AG04450 (cell line): ENCODE measurements at regions not wholly inside any gene's neighbourhood (a gene's known extent, or its start where the extent isn't known, plus 50 kb on each side); places are given as distances from the start of the nearest gene placed in this dataset.

Experiments used
- CTCF ChIA-PET: fragments of 300-600, 350-600 bp; formaldehyde crosslinking; extraction: SDS; loops from one replicate; lab custom pipeline; 2022; ENCODE audit warnings: antibody characterized with exemption, inconsistent platforms; lab: Charles Lee
- POLR2A ChIA-PET: fragments of 350-600 bp; formaldehyde crosslinking; extraction: SDS; loops from one replicate; lab custom pipeline; 2021; ENCODE audit warnings: antibody characterized with exemption, inconsistent platforms; lab: Yijun Ruan, JAX
- DNase-seq: peaks from one replicate; pipeline ENCODE4 v3.0.0-alpha.2; 2011; ENCODE audit warnings: low read depth, low spot score
- H3K27ac ChIP-seq: one replicate; pipeline ENCODE4 v1.5.1; 2012; ENCODE audit warnings: low read depth, low read length, control low read depth
- H3K27me3 ChIP-seq: one replicate; pipeline ENCODE4 v1.6.0; 2012; ENCODE audit warnings: low read length; ENCODE audit not compliant: control insufficient read depth, insufficient read depth
- H3K4me3 ChIP-seq: 2 replicates; pipeline ENCODE4 v1.5.1; 2011; ENCODE audit warnings: mild to moderate bottlenecking, low read depth, low read length, control low read depth
- H3K9me3 ChIP-seq: 2 replicates; pipeline ENCODE4 v1.5.1; 2012; ENCODE audit warnings: low read length; ENCODE audit not compliant: control insufficient read depth, insufficient read depth
- TF ChIP-seq, protein P1 (sequence below): IDR thresholded peaks from 2 replicates; pipeline ENCODE4 v1.5.1; 2011; ENCODE audit warnings: low read depth, low read length, control low read depth, inconsistent platforms

DNA sequence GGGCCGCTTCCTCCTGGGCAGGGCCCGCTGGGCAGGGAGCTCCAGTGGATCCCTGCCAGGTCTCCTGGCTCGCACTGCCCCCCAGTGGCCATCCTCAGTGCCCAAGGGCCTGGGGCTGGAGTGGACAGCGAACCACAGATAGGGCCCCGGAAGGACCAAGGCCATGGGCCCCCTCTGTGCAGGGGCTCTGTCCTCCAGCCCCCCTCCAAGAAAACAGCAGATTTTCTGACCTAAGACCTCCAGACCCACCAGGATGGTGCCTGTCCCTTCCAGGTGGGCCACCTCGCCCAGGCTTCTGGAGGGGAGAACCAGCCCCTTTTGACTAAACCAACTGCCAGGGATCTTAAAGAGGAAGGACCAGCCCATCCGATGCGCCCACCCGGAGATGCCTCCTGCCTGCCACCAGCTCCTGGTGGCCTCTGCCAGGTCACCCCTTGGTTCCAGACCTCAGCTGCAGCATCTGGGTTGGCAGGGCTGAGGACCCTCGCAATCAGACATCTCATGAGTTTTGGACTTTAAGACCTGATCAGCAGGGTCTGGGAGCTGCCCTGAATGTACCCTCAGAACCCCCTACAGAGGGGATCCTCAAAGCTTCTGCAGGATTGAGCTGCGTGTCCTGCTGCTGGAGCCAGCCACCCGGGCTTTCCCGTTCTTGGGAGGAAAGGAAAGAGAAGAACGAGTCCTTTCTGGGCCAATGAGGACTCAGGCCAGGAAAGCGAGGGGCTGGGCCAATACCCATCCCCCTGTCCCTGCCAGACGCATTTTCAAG lies 325.8 kb upstream of the DIO3 start:
- TF ChIP-seq, protein P1, sequence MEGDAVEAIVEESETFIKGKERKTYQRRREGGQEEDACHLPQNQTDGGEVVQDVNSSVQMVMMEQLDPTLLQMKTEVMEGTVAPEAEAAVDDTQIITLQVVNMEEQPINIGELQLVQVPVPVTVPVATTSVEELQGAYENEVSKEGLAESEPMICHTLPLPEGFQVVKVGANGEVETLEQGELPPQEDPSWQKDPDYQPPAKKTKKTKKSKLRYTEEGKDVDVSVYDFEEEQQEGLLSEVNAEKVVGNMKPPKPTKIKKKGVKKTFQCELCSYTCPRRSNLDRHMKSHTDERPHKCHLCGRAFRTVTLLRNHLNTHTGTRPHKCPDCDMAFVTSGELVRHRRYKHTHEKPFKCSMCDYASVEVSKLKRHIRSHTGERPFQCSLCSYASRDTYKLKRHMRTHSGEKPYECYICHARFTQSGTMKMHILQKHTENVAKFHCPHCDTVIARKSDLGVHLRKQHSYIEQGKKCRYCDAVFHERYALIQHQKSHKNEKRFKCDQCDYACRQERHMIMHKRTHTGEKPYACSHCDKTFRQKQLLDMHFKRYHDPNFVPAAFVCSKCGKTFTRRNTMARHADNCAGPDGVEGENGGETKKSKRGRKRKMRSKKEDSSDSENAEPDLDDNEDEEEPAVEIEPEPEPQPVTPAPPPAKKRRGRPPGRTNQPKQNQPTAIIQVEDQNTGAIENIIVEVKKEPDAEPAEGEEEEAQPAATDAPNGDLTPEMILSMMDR = peak; percentile 82
- H3K27me3 ChIP-seq = peaks cover 8% of the 10 kb centered on the region
- no peak for DNase-seq
- no peak overlapping the region for H3K4me3 ChIP-seq
- CTCF ChIA-PET = interaction anchor here (0.6 to 2.0 kb wide), 14 partner anchors 9 to 851 kb away, joined by 3 to 10 read pairs (median 4); no protein-coding TSS in a partner anchor
- H3K9me3 ChIP-seq = no peaks in the 10 kb centered on the region
- POLR2A ChIA-PET = no interaction called here
- H3K27ac ChIP-seq = no peak overlapping the region

DNA sequence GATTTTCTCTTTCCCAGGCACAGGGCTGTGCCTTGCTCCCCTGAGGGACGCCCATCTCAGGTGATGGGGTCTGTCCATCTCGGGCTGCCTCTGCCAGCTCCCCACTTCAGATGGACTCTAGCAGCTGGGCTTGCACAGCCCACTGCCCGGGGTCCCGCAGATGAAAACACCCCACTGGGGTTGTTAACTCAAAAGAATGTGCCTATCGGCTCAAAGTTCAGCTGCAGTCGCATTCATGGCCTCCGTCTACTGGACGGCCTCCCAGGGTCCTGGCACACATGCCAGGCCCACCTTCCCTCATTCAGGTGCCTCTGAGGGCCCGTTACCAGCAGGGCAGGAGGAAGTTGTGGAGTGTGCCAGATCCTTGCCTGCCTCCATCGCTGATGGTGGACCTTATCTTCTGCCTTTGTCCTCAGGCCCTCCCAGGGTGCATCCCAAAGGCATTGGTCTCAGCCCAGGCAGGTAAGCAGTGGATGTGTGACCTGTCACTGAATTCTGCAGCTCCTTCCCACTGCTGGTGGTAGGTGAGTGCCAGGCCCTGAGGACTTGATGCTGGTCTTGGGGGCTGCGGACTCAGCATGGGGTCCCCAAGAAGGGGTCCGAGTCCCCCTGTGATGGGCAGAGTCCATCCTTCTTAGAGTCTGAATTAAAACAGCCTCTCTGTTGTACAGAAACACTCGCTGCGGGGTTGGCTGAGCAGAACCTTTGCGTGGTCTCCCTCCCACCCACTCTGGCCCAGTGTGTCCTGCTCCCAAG lies 324.6 kb upstream of the DIO3 start:
- CTCF ChIA-PET = interaction anchor here (1.3 kb wide), 1 partner anchor 574 kb away, joined by 3 read pairs; no protein-coding TSS in a partner anchor

DNA sequence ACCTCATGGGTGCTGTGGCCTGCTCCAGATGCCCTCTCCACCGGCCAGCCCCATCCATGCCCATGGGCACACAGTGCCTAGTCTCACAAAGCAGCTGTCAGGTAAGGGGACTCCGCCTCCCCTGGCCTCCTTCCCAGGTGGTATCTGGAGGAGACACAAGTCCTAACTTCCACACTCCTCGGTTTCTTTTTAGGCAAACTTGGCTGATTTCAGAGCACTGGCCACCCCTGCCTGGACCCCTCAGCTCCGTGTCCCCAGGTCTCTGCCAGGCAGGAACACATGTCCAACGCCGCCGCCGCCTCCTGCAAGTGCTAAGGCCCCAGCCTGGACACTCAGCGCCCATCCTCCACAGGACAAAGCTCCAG lies 324.1 kb upstream of the DIO3 start:
- POLR2A ChIA-PET = no interaction called here
- CTCF ChIA-PET = no interaction called here
- no peak for DNase-seq
- peaks cover 8% of the 10 kb centered on the region for H3K27me3 ChIP-seq
- H3K4me3 ChIP-seq = no peak overlapping the region
- TF ChIP-seq, protein P1 = no peak
- no peaks in the 10 kb centered on the region for H3K9me3 ChIP-seq
- H3K27ac ChIP-seq = no peak overlapping the region

More for the DNA sequence above, 324.6 kb upstream of the DIO3 start:
- TF ChIP-seq, protein P1 = no peak
- no peak for DNase-seq
- Histone ChIP-seq H3K4me3 (no peak overlapping the region), H3K27me3 (peaks cover 8% of the 10 kb centered on the region), H3K9me3 (no peaks in the 10 kb centered on the region), H3K27ac (no peak overlapping the region)
- POLR2A ChIA-PET = no interaction called here

DNA sequence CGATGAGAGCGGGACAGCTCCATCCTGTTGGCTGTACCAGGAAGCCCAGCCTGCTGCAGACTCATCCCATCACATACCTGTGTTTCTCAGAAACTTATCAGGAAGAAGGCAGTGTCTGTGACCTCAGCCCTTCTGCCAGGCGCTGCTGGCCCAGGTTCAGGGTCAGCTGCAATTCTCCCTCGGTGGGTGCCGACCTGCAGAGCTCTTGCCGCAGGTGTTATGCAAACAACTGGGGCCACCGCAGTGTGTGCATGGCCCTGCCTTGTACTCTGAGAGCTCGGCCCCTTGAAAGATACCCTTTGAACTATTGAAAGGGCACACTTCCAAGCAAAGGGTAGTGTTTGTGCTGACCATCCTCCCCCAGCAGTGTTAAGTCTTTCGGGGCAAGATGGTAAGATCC lies 322.2 kb upstream of the DIO3 start:
- Histone ChIP-seq H3K27ac (no peak overlapping the region), H3K27me3 (peaks cover 11% of the 10 kb centered on the region), H3K9me3 (no peaks in the 10 kb centered on the region), H3K4me3 (no peak overlapping the region)
- TF ChIP-seq, protein P1 = no peak
- ChIA-PET CTCF (no interaction called here), POLR2A (no interaction called here)
- DNase-seq = no peak

DNA sequence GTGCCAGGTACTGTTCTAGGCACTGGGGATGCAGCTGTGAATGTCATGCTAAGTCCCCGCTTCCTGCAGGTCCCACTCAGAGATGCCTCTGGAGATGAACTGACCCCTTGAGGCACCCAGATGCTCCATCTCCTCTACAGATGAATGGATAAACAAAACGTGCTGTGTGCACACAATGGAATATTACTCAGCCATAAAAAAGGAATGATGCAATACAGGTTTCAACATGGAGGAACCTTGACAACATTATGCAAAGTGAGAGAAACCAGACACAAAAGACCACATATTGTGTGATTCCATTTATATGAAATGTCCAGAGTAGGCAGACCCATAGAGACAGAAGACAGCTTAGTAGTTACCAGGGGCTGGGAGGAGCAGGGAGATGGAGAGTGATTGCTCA lies 320.1 kb upstream of the DIO3 start:
- no peak for DNase-seq
- Histone ChIP-seq H3K27me3 (peaks cover 11% of the 10 kb centered on the region), H3K4me3 (no peak overlapping the region), H3K9me3 (no peaks in the 10 kb centered on the region), H3K27ac (no peak overlapping the region)
- ChIA-PET POLR2A (no interaction called here), CTCF (no interaction called here)
- TF ChIP-seq, protein P1 = no peak
